H1 (cell line): ENCODE measurements at regions not wholly inside any gene's neighbourhood (a gene's known extent, or its start where the extent isn't known, plus 50 kb on each side); places are given as distances from the start of the nearest gene placed in this dataset.

Experiments used
- CTCF ChIA-PET: fragments of 300-600 bp; sonication (Branson Sonifier 250); formaldehyde crosslinking; loops from one replicate; lab custom pipeline; 2021; ENCODE audit not compliant: partially characterized antibody; lab: Charles Lee
- POLR2A ChIA-PET: fragments of 300-600 bp; sonication (Branson Sonifier 250); formaldehyde crosslinking; loops from one replicate; lab custom pipeline; 2021; ENCODE audit warnings: inconsistent platforms; ENCODE audit not compliant: partially characterized antibody; lab: Charles Lee
- DNase-seq, 2 experiments: peaks; one replicate each; pipeline versions ENCODE4 v3.0.0 to v3.0.0-alpha.2; 2010 to 2022; ENCODE audit warnings: low spot score in 2 of 2, low read depth in 1 of 2, mixed read lengths in 1 of 2
- FAIRE-seq: peaks from 2 replicates; lab custom pipeline; 2011; peaks lifted over from hg19 to GRCh38; lab: Jason Lieb, UNC
- H2AFZ ChIP-seq: 2 replicates; pipeline ENCODE4 v1.8.1; 2012; ENCODE audit warnings: low read length, inconsistent platforms
- H2AK5ac ChIP-seq: 2 replicates; pipeline ENCODE4 v1.6.1; 2013; ENCODE audit warnings: low read depth, low read length
- H2BK120ac ChIP-seq: replicated peaks from 2 replicates; pipeline ENCODE3; 2013; ENCODE audit warnings: low read depth, low read length, inconsistent platforms
- H2BK12ac ChIP-seq: 2 replicates; pipeline ENCODE4 v1.6.1; 2013; ENCODE audit warnings: low read depth, low read length
- H2BK15ac ChIP-seq: 2 replicates; pipeline ENCODE4 v1.6.1; 2013; ENCODE audit warnings: low read length
- H2BK20ac ChIP-seq: 2 replicates; pipeline ENCODE4 v1.6.1; 2013; ENCODE audit warnings: low read length
- H2BK5ac ChIP-seq: 2 replicates; pipeline ENCODE4 v1.6.1; 2013; ENCODE audit warnings: low read depth, low read length
- H3K14ac ChIP-seq: 2 replicates; pipeline ENCODE4 v1.6.1; 2013; ENCODE audit warnings: inconsistent platforms; ENCODE audit not compliant: insufficient read length
- H3K18ac ChIP-seq: 2 replicates; pipeline ENCODE4 v1.6.1; 2013; ENCODE audit warnings: low read length; ENCODE audit errors: extremely low read depth
- H3K23ac ChIP-seq: 2 replicates; pipeline ENCODE4 v1.6.1; 2013; ENCODE audit warnings: inconsistent platforms; ENCODE audit not compliant: insufficient read length
- H3K23me2 ChIP-seq: 2 replicates; pipeline ENCODE4 v1.6.1; 2013; ENCODE audit warnings: low read depth, low read length
- H3K27ac ChIP-seq: 2 replicates; pipeline ENCODE4 v1.6.1; 2011; ENCODE audit warnings: low read depth, low read length, inconsistent platforms
- H3K27me3 ChIP-seq, 4 experiments: replicated peaks in 1 of 4; 1 replicate in 1 of 4; 2 replicates in 3 of 4; pipeline versions ENCODE4 v1.6.1 to v1.8.1; 2011 to 2013; ENCODE audit warnings: low read length in 3 of 4, mild to moderate bottlenecking in 3 of 4, inconsistent platforms in 2 of 4, mixed read lengths in 2 of 4, moderate library complexity in 1 of 4; ENCODE audit not compliant: control insufficient read depth in 3 of 4, insufficient read depth in 3 of 4; ENCODE audit errors: extremely low read depth in 1 of 4
- H3K36me3 ChIP-seq, 4 experiments: 2 replicates each; pipeline versions ENCODE4 v1.6.1 to v1.8.1; 2011 to 2013; ENCODE audit warnings: mild to moderate bottlenecking in 4 of 4, low read length in 3 of 4, moderate library complexity in 2 of 4, control low read depth in 1 of 4, inconsistent platforms in 1 of 4; ENCODE audit not compliant: insufficient read depth in 4 of 4, control insufficient read depth in 2 of 4
- H3K4ac ChIP-seq: replicated peaks from 2 replicates; pipeline ENCODE3; 2013; ENCODE audit warnings: low read length, low read depth, mixed read lengths, inconsistent platforms; ENCODE audit not compliant: insufficient read length
- H3K4me1 ChIP-seq, 4 experiments: replicated peaks in 1 of 4; 1 replicate in 1 of 4; 2 replicates in 3 of 4; pipeline versions ENCODE4 v1.6.1 to v1.8.1; 2011 to 2013; ENCODE audit warnings: low read length in 3 of 4, inconsistent platforms in 2 of 4, mixed read lengths in 1 of 4; ENCODE audit not compliant: insufficient read depth in 4 of 4, control insufficient read depth in 3 of 4
- H3K4me2 ChIP-seq, 2 experiments: 2 replicates each; pipeline versions ENCODE4 v1.6.1 to v1.8.1; 2011 to 2013; ENCODE audit warnings: low read depth in 2 of 2, low read length in 2 of 2, control low read depth in 1 of 2, inconsistent platforms in 1 of 2, mild to moderate bottlenecking in 1 of 2; ENCODE audit not compliant: insufficient read depth in 1 of 2
- H3K4me3 ChIP-seq, 4 experiments: fragments of 200-600, 300-600 bp in 1 of 4; sonication (generic), shearing (Covaris generic), sonication (Bioruptor Twin) in 1 of 4; 2 replicates each; pipeline versions ENCODE4 v1.5.1 to v1.8.1; 2011 to 2016; ENCODE audit warnings: low read length in 4 of 4, low read depth in 3 of 4, control low read depth in 2 of 4, inconsistent platforms in 2 of 4, mild to moderate bottlenecking in 2 of 4, mixed read lengths in 1 of 4, moderate library complexity in 1 of 4; ENCODE audit not compliant: insufficient read depth in 2 of 4; ENCODE audit errors: extremely low read depth in 1 of 4
- H3K56ac ChIP-seq: replicated peaks from 2 replicates; pipeline ENCODE3; 2013; ENCODE audit warnings: low read depth, mild to moderate bottlenecking, mixed read lengths, low read length, inconsistent platforms; ENCODE audit not compliant: insufficient read length
- H3K79me1 ChIP-seq: 2 replicates; pipeline ENCODE4 v1.6.1; 2013; ENCODE audit warnings: low read depth, low read length, control low read depth
- H3K79me2 ChIP-seq, 2 experiments: 2 replicates each; pipeline versions ENCODE4 v1.6.1 to v1.8.1; 2012 to 2013; ENCODE audit warnings: low read length in 2 of 2, mild to moderate bottlenecking in 2 of 2, inconsistent platforms in 1 of 2; ENCODE audit not compliant: insufficient read depth in 2 of 2, control insufficient read depth in 1 of 2
- H3K9ac ChIP-seq, 4 experiments: replicated peaks in 1 of 4; 1 replicate in 1 of 4; 2 replicates in 3 of 4; pipeline versions ENCODE4 v1.6.1 to v1.8.1; 2011 to 2013; ENCODE audit warnings: low read depth in 3 of 4, low read length in 3 of 4, control low read depth in 2 of 4, mild to moderate bottlenecking in 2 of 4, moderate library complexity in 2 of 4, inconsistent platforms in 1 of 4; ENCODE audit errors: extremely low read depth in 1 of 4
- H3K9me3 ChIP-seq, 2 experiments: 2 replicates each; pipeline versions ENCODE4 v1.6.1 to v1.8.1; 2012 to 2013; ENCODE audit warnings: mild to moderate bottlenecking in 2 of 2, moderate library complexity in 2 of 2, control low read depth in 1 of 2, inconsistent platforms in 1 of 2, low read depth in 1 of 2, low read length in 1 of 2, mixed read lengths in 1 of 2; ENCODE audit not compliant: insufficient read depth in 2 of 2
- H4K20me1 ChIP-seq, 2 experiments: replicated peaks in 1 of 2; 2 replicates each; pipeline versions ENCODE3 to v1.8.1; 2011 to 2013; ENCODE audit warnings: inconsistent platforms in 2 of 2, low read length in 2 of 2, mild to moderate bottlenecking in 1 of 2; ENCODE audit not compliant: insufficient read depth in 2 of 2, control insufficient read depth in 1 of 2
- H4K5ac ChIP-seq: 2 replicates; pipeline ENCODE4 v1.6.1; 2013; ENCODE audit warnings: low read length, low read depth, mixed read lengths, inconsistent platforms; ENCODE audit not compliant: insufficient read length
- H4K8ac ChIP-seq: 2 replicates; pipeline ENCODE4 v1.8.0; 2013; ENCODE audit warnings: mild to moderate bottlenecking, moderate library complexity, low read length, inconsistent platforms; ENCODE audit not compliant: insufficient read depth; ENCODE audit errors: extremely low read depth
- H4K91ac ChIP-seq: replicated peaks from 2 replicates; pipeline ENCODE3; 2013; ENCODE audit warnings: low read length, mixed read lengths, inconsistent platforms; ENCODE audit not compliant: insufficient read length
- CBX8 ChIP-seq: fragments of 300-800, 300-1000 bp; sonication (generic); IDR thresholded peaks from 2 replicates; pipeline ENCODE4 v1.7.1; 2016; ENCODE audit warnings: low read depth, low read length, borderline replicate concordance
- HDAC2 ChIP-seq, 2 experiments: fragments of 300-600 bp in 1 of 2; sonication (generic) in 1 of 2; IDR thresholded peaks; 2 replicates each; pipeline ENCODE4 v1.6.1; 2011 to 2012; ENCODE audit warnings: low read depth in 2 of 2, low read length in 2 of 2, mild to moderate bottlenecking in 2 of 2, moderate library complexity in 2 of 2, borderline replicate concordance in 1 of 2, inconsistent platforms in 1 of 2
- SP2 ChIP-seq: IDR thresholded peaks from 2 replicates; pipeline ENCODE4 v1.6.1; 2012; ENCODE audit warnings: mild to moderate bottlenecking, low read length, inconsistent platforms
- TCF12 ChIP-seq: IDR thresholded peaks from 2 replicates; pipeline ENCODE4 v1.6.1; 2011; ENCODE audit warnings: low read depth, mild to moderate bottlenecking, low read length
- WGBS, 2 experiments: shearing (Covaris generic) in 1 of 2; methylation state at CpG; one replicate each; pipeline versions ENCODE4 v1.1.6 to v1.1.7; 2013 to 2015; ENCODE audit warnings: low lambda C conversion rate in 2 of 2, mixed read lengths in 2 of 2, inconsistent platforms in 1 of 2, low coverage in 1 of 2, missing lambda C conversion rate in 1 of 2; ENCODE audit not compliant: insufficient replicate concordance in 2 of 2, insufficient coverage in 1 of 2, insufficient read length in 1 of 2; ENCODE audit errors: extremely low coverage in 1 of 2, missing lambda C conversion rate in 1 of 2; 5-methylcytosine and 5-hydroxymethylcytosine counted together

GRCh38 chr13:50585674-50586413 lies 257.6 kb downstream of the DLEU7 start:
- Histone ChIP-seq H2AK5ac (no peak overlapping the region), H3K4me2 (no peak overlapping the region), H2BK20ac (no peak overlapping the region), H4K91ac (no peak overlapping the region), H3K36me3 (no peaks in the 10 kb centered on the region), H3K23me2 (no peaks in the 10 kb centered on the region), H3K56ac (no peak overlapping the region), H3K27ac (no peak overlapping the region), H2BK120ac (no peak overlapping the region), H4K8ac (no peak overlapping the region), H3K9ac (no peak overlapping the region), H3K4me3 (no peak overlapping the region), H4K20me1 (no peaks in the 10 kb centered on the region), H3K18ac (no peak overlapping the region), H3K4ac (no peak overlapping the region), H2BK12ac (no peak overlapping the region), H3K9me3 (no peaks in the 10 kb centered on the region), H4K5ac (no peak overlapping the region), H3K4me1 (peaks cover 0 to 5% (median 0%) of the 10 kb centered on the region in 4 experiments; a peak in 3 of 7 replicates), H2BK15ac (no peak overlapping the region), H3K23ac (no peak overlapping the region), H3K79me2 (no peaks in the 10 kb centered on the region), H3K79me1 (no peaks in the 10 kb centered on the region), H3K14ac (no peak overlapping the region), H3K27me3 (no peaks in the 10 kb centered on the region; a peak in 1 of 7 replicates), H2BK5ac (no peak overlapping the region), H2AFZ (no peak overlapping the region)
- no peak for FAIRE-seq
- ChIA-PET CTCF (interaction anchor here (0.7 to 1.3 kb wide), 2 partner anchors 9 to 13 kb away, joined by 3 to 4 read pairs; no protein-coding TSS in a partner anchor), POLR2A (interaction anchor here (0.6 kb wide), 1 partner anchor 1139 kb away, joined by 3 read pairs; no protein-coding TSS in a partner anchor)
- TF ChIP-seq CBX8 (no peak), SP2 (no peak), HDAC2 (IDR thresholded peaks at IDR 0.05; ENCODE audit: borderline replicate concordance in 1 of 2, low read depth in 2 of 2, low read length in 2 of 2) (no peak), TCF12 (no peak)
- no peak for DNase-seq
- 75% methylated on average over 6 of the region's 6 CpGs; no CpG with 5 or more reads in 1 of the 2 experiments for WGBS, 2 experiments
